ENCODE measurements at regions not wholly inside any gene's neighbourhood (a gene's known extent, or its start where the extent isn't known, plus 50 kb on each side); places are given as distances from the start of the nearest gene placed in this dataset.

GRCh38 chr13:63189712-63190111 lies 1774.1 kb upstream of the PCDH20 start:
- TF ChIP-seq POLR2A (IDR thresholded peaks at IDR 0.05; ENCODE audit: low read length) (no peak), GATA1 (IDR thresholded peaks at IDR 0.05; ENCODE audit: low read depth, low read length) (no peak)
